ENCODE measurements at regions not wholly inside any gene's neighbourhood (a gene's known extent, or its start where the extent isn't known, plus 50 kb on each side); places are given as distances from the start of the nearest gene placed in this dataset.
A peak's percentile ranks its signal among the peaks of the same experiment; 100 is the strongest.

DNA sequence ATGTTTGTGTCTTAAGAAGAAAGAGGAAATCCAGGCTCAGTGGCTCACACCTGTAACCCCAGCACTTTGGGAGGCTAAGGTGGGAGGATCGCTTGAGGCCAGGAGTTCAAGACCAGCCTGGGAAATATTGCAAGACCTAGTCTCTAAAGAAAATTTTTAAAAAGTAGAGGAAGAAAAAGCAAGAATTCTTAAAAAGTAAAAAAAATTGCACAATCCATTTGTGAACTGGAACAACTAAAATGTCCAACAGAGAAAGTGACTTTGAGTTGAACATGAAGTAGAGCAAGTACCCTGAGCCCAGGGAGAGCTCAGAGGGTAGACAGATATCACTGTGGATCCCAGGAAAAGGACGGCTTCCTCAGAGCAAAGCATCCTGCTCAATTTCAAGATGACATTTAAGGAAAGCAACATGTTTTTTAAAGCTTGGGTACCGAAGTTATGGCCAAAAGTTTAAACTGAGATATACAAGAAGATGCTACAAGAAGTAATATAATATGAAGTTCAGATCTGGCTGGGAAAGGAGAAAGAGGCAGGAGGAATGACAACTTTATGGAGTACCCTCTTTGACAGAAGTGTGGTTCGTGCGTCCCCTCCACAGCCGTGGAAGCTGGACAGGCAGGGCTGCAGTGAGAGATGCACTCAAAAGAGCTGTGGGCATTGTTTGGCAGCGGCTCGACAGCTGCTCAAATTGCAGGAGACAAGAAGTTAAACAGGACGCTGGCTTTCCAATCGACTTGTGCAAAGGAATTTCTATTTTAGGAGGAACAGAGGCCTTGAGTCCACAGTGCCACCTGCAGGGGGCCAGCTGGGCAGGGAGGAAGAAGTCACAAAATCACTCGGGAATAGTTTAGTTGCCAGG, 201.3 kb downstream of the JCAD start:
- DNase-seq = peak in 2 of 56 donors; percentile 4 to 12

- no peak for DNase-seq
These were observed 203.1 kb downstream of the JCAD start for GRCh38 chr10:29856295-29856694.

DNA sequence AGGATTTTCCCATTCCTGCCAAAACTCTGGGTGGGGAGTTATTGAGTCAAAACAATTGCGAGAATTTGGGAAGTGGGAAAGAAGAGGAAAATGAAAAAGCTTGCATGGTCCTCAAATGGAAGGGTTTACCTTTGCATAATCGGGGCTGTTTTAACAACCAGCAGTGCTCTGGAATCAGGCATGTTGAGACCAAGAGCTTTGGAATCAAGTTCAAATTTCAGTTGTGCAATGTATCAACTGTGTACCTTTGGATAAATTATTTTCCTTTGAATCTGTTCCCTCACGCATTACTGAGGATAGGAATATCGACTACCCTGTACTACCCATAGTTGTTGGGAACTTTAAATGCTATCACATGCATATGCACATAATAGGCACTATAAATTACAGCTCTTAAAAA, 205.5 kb downstream of the JCAD start:
- no peak for DNase-seq

GRCh38 chr10:29851241-29851640, 208.1 kb downstream of the JCAD start:
- DNase-seq = no peak

GRCh38 chr10:29850371-29850770, 209.0 kb downstream of the JCAD start:
- DNase-seq = no peak

DNA sequence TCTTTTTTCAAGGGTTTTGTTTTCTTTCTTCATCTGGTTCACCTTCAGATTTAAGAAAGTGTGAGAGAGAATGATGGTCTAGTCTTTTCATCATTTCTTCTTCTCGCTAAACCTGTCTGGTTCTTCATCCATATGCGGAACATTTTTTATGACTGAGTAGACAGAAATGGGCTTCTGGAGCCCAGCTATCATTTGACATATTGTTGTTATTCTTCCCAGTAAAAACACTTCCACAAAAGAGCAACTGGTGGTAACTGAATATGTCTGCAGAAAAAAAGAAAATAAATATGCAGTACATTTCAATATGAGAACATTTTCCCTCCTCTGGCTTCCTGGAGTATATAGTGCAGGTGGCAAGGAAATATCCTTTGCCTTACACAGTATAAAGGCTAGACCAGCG, 209.5 kb downstream of the JCAD start:
- no peak for DNase-seq

- no peak for DNase-seq
These were observed 210.1 kb downstream of the JCAD start for GRCh38 chr10:29849126-29849833.

GRCh38 chr10:29846881-29847280, 212.1 kb upstream of the SVIL start:
- no peak for DNase-seq

- no peak for DNase-seq
These were observed 210.4 kb upstream of the SVIL start for GRCh38 chr10:29845166-29845565.

- no peak for DNase-seq
These were observed 208.4 kb upstream of the SVIL start for GRCh38 chr10:29843143-29843542.

DNA sequence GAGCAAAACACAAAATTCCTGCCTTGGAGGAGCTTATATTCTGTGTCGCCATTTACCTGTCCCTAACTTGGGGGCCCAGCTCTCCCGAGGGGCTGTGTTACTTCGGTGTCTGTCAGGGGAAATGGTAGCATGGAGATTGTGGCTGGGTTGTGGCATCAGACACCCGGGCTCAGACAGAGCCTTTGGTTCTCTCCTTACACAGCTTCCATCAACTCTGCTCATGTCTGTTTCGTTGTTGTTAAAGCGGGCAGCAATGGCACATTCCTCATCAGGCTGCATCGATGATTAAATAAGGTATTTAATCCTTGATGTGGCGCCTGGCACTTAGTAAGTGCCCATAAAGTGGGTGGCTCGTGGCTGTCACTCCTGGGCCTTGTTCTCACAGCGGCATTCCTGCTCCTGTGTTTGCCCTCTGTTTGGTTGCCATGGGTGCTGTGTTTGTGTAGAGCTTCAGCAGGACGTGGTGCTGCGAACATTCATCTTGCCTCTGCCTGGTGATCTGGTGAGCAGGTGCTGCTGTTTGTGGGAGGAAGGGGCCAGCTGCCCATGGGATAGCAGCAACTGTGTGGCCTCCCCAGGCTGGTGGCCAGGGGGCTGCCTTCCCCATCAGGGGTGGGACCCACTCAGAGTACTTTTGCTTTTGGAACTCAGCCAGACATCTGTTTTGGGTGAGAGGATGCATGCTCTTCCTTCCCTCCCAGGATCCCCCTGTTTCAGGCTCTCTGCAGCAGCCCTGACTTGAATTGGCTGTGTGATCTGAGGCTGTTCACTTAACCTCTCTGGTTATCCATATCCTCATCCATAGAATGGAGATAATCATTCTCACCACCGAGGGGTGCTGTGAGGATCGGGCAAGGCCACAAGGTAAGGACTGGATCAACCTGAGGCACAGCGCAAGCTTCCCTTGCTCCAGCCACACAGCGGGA, 207.2 kb upstream of the SVIL start:
- DNase-seq = no peak

GRCh38 chr10:29840516-29841276, 205.9 kb upstream of the SVIL start:
- no peak for DNase-seq

- DNase-seq = no peak
These were observed 205.2 kb upstream of the SVIL start for GRCh38 chr10:29839826-29840515.

DNA sequence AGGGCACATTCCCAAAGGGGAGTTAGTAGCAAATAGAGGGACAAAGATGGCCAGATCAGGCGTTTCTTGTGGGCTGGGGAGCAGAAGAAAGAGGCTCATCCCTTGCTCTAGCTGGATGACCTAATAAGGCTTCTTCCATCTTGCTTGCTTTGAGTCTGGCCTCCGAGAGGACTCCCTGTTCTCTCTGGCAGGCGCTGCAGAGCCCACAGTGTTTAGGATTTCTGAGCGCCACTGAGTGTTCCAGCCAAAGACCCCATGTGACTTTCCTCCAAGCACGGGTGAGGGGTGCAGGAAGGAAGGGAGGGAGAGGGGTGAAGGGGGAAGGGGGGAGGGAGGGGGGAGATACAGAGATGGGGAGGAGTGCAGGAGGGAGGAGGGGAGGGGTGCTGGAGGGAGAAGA, 203.8 kb upstream of the SVIL start:
- no peak for DNase-seq

GRCh38 chr10:29837586-29837985, 202.8 kb upstream of the SVIL start:
- DNase-seq = no peak

- DNase-seq = no peak
These were observed 201.6 kb upstream of the SVIL start for GRCh38 chr10:29836396-29836795.

DNA sequence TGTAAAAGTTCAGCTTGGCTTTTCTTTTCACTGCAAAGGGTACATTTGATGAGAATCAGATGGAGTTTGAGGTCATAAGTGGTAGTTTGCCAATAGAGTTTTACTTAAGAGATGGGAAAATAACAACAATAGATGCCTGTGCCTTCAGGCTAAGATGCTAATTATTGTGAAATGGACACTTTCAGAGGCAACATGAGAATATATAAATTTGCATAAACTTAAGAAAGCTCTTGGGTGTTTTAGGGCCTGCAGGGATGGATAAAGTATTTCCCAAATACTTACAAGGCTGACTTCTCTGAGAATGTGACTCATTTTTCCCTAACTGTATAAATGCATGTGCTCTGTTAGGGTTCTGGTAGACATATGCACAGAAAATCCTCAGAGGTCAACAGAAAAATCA, 200.3 kb upstream of the SVIL start:
- DNase-seq = no peak

DNA sequence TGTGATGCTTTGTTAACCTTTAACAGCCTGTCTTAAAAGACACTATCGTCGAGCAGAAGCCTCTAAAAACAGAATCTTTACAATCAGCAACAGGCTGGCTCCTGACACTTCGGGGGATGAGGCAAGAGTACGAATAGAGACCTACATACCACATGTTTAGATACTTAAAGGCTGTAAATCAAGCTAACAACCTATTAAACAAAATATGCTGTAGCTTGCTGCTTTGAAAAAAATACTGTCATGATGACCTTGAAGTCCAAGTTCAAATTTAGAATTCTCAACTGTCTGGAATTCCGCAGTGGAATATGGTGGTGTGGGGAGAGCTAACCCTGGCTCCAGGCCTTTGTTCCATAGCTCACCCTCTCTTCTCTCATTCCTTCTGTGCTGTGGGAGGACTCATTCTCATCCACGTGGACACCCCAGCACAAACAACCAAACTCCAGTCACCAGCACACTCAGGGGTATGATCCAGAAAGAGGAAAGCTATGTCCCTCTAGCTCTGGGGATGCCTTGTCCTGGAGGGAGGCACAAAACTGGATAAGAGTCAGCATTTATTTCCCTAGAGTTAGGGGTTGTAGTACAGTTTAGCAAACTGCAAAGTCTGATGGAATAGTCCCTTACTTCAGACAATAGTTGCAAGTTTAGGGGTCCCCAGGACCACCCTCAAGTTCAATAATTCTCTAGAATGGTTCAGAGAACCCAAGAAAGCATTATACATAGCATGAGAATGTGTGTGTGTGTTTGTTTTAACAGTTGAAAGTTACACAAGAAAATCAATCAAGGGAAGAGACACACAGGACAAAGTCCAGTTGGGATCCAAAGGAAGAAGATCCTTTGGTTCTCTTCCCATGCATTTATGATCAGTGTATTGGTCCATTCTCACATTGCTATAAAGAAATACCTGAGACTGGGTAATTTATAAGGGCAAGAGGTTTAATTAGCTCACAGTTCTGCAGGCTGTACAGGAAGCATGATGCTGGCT, 196.1 kb upstream of the SVIL start:
- no peak for DNase-seq

- no peak for DNase-seq
These were observed 195.0 kb upstream of the SVIL start for GRCh38 chr10:29829776-29830175.
